C4-2B (cell line): ENCODE measurements at regions not wholly inside any gene's neighbourhood (a gene's known extent, or its start where the extent isn't known, plus 50 kb on each side); places are given as distances from the start of the nearest gene placed in this dataset.
"Not testable (repeated sequence)": the region's sequence is repeated elsewhere in the genome, so short reads cannot be mapped to it uniquely, and the experiment has no call there.

ENCODE experiments used
- H3K27ac ChIP-seq: fragments of 450-650 bp; 2 replicates; pipeline ENCODE4 v1.5.1; 2017
- CTCF ChIP-seq: fragments of 450-650 bp; conservative IDR thresholded peaks from 2 replicates; pipeline ENCODE4 v1.5.1; 2017; ENCODE audit warnings: mild to moderate bottlenecking
- ZFX ChIP-seq: fragments of 450-650 bp; IDR thresholded peaks from 2 replicates; pipeline ENCODE4 v1.6.1; 2017

- TF ChIP-seq ZFX = no peak
- no peak for TF ChIP-seq CTCF
Observed at GRCh38 chr17:22265807-22266206, 573.5 kb downstream of the KCNJ18 start.

GRCh38 chr17:22266231-22266630 lies 573.9 kb downstream of the KCNJ18 start:
- H3K27ac ChIP-seq = peak overlapping the region; percentile 70
- TF ChIP-seq CTCF (no peak), ZFX (no peak)

More at GRCh38 chr17:22265807-22266206, 573.5 kb downstream of the KCNJ18 start:
- H3K27ac ChIP-seq = peak overlapping the region; percentile 70

- TF ChIP-seq ZFX (no peak), CTCF (peak; percentile 63)
- peak overlapping the region; percentile 70 for H3K27ac ChIP-seq
Observed at GRCh38 chr17:22267019-22267418, 574.7 kb downstream of the KCNJ18 start.

GRCh38 chr17:22268214-22268911 lies 576.0 kb downstream of the KCNJ18 start:
- TF ChIP-seq ZFX (no peak), CTCF (no peak)
- no peak overlapping the region for H3K27ac ChIP-seq

GRCh38 chr17:22268912-22269220 lies 576.5 kb downstream of the KCNJ18 start:
- TF ChIP-seq CTCF = no peak
- no peak for TF ChIP-seq ZFX
- H3K27ac ChIP-seq = no peak overlapping the region

- no peak overlapping the region for H3K27ac ChIP-seq
- no peak for TF ChIP-seq ZFX
- TF ChIP-seq CTCF = no peak
Observed at GRCh38 chr17:22270381-22270780, 578.1 kb downstream of the KCNJ18 start.

GRCh38 chr17:22270809-22271208 lies 578.5 kb downstream of the KCNJ18 start:
- not testable (repeated sequence) for H3K27ac ChIP-seq
